ENCODE measurements at regions not wholly inside any gene's neighbourhood (a gene's known extent, or its start where the extent isn't known, plus 50 kb on each side); places are given as distances from the start of the nearest gene placed in this dataset.
A peak's percentile ranks its signal among the peaks of the same experiment; 100 is the strongest.

- TF ChIP-seq RAD21 (conservative IDR thresholded peaks at IDR 0.05) = no peak
- no peak for TF ChIP-seq SMC3 (conservative IDR thresholded peaks at IDR 0.05; ENCODE audit: poor library complexity)
- TF ChIP-seq POLR2AphosphoS5 (IDR thresholded peaks at IDR 0.05) = peak; percentile 70
- peak; percentile 95 for TF ChIP-seq EP300 (conservative IDR thresholded peaks at IDR 0.05; ENCODE audit: poor library complexity, severe bottlenecking)
- TF ChIP-seq TAF1 (IDR thresholded peaks at IDR 0.05; ENCODE audit: low read depth) = no peak
- Histone ChIP-seq H3K9me3 (ENCODE audit: low read length) (no peaks in the 10 kb centered on the region), H3K9me2 (ENCODE audit: insufficient read depth, low read length) (no peaks in the 10 kb centered on the region), H3F3A (ENCODE audit: insufficient read depth, low read length, poor library complexity, severe bottlenecking) (no peaks in the 10 kb centered on the region), H3K9ac (ENCODE audit: low read length) (no peak overlapping the region), H3K27me3 (ENCODE audit: insufficient read depth, low read depth, low read length) (no peaks in the 10 kb centered on the region), H3K36me3 (ENCODE audit: insufficient read depth, low read length) (no peaks in the 10 kb centered on the region), H3K4me3 (ENCODE audit: low read length) (no peak overlapping the region), H2AFZ (ENCODE audit: low read depth, low read length) (no peak overlapping the region), H3K27ac (ENCODE audit: low read length) (no peak overlapping the region), H3K4me2 (ENCODE audit: low read length) (no peak overlapping the region), H3K79me2 (replicated peaks; ENCODE audit: insufficient read depth, low read length) (no peaks in the 10 kb centered on the region), H4K20me1 (ENCODE audit: insufficient read depth) (no peaks in the 10 kb centered on the region)
Observed at GRCh38 chr16:60143348-60143705, 1409.2 kb upstream of the GOT2 start.

GRCh38 chr16:60142619-60143347 lies 1408.7 kb upstream of the GOT2 start:
- Histone ChIP-seq H3K4me2 (ENCODE audit: low read length) (no peak overlapping the region), H3K9me3 (ENCODE audit: low read length) (no peaks in the 10 kb centered on the region), H3K27ac (ENCODE audit: low read length) (no peak overlapping the region), H3K9me2 (ENCODE audit: insufficient read depth, low read length) (no peaks in the 10 kb centered on the region), H3F3A (ENCODE audit: insufficient read depth, low read length, poor library complexity, severe bottlenecking) (no peaks in the 10 kb centered on the region), H2AFZ (ENCODE audit: low read depth, low read length) (no peak overlapping the region), H3K9ac (ENCODE audit: low read length) (no peak overlapping the region), H3K27me3 (ENCODE audit: insufficient read depth, low read depth, low read length) (no peaks in the 10 kb centered on the region), H3K4me3 (ENCODE audit: low read length) (no peak overlapping the region), H4K20me1 (ENCODE audit: insufficient read depth) (no peaks in the 10 kb centered on the region), H3K36me3 (ENCODE audit: insufficient read depth, low read length) (no peaks in the 10 kb centered on the region), H3K79me2 (replicated peaks; ENCODE audit: insufficient read depth, low read length) (no peaks in the 10 kb centered on the region)
- TF ChIP-seq EZH2 (IDR thresholded peaks at IDR 0.05; ENCODE audit: borderline replicate concordance, insufficient read depth, low read length, poor library complexity, severe bottlenecking) = no peak
- TF ChIP-seq EP300 (conservative IDR thresholded peaks at IDR 0.05; ENCODE audit: poor library complexity, severe bottlenecking) = no peak
- TF ChIP-seq TAF1 (IDR thresholded peaks at IDR 0.05; ENCODE audit: low read depth) = no peak
- TF ChIP-seq RAD21 (conservative IDR thresholded peaks at IDR 0.05) = no peak
- no peak for TF ChIP-seq REST (IDR thresholded peaks at IDR 0.05; ENCODE audit: borderline replicate concordance)
- TF ChIP-seq SMC3 (conservative IDR thresholded peaks at IDR 0.05; ENCODE audit: poor library complexity) = no peak
- no peak for TF ChIP-seq POLR2AphosphoS5 (IDR thresholded peaks at IDR 0.05)
- TF ChIP-seq MXI1 (conservative IDR thresholded peaks at IDR 0.05; ENCODE audit: poor library complexity, severe bottlenecking) = no peak
- TF ChIP-seq CTCF (IDR thresholded peaks at IDR 0.05; ENCODE audit: poor library complexity, severe bottlenecking) = no peak

All from neural cell (in vitro differentiated cells).